Omental fat pad (tissue), 3 donors: ENCODE measurements at regions not wholly inside any gene's neighbourhood (a gene's known extent, or its start where the extent isn't known, plus 50 kb on each side); places are given as distances from the start of the nearest gene placed in this dataset.

Experiments
- ATAC-seq: fragments of 150-250 bp; one replicate; pipeline ENCODE4 v1.9.1; 2016; ENCODE audit warnings: mild to moderate bottlenecking, moderate library complexity; ENCODE audit not compliant: low FRiP score
- DNase-seq: peaks from one replicate; pipeline ENCODE4 v3.0.0-alpha.2; 2019; ENCODE audit warnings: low spot score
- TF ChIP-seq, protein P1 (sequence below), 3 donors: fragments of 450-650 bp; IDR thresholded peaks; one replicate each; pipeline ENCODE4 v1.5.1; 2016 to 2017; ENCODE audit warnings: antibody characterized with exemption in 3 of 3, mild to moderate bottlenecking in 3 of 3, moderate library complexity in 2 of 3

DNA sequence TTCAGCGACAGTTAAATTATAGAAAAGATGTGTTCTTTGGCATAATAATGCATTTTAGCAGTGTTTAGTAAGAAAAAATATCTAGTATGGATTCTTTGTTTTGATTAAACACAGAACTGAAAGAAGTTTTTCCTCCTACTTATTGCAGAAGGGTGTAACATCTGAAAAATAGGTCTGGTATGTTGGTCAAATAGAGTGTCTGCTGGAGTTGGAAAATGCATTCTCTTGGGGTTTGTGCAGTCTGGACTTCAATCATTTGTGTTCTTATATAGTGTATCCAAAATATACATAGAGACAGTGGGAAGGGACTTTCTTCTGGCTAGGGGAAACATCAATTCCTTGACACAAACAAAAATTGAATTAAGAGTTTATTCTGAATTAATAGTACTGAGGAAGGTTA is 132.4 kb upstream of the MAN1A1 start:
- TF ChIP-seq, protein P1, sequence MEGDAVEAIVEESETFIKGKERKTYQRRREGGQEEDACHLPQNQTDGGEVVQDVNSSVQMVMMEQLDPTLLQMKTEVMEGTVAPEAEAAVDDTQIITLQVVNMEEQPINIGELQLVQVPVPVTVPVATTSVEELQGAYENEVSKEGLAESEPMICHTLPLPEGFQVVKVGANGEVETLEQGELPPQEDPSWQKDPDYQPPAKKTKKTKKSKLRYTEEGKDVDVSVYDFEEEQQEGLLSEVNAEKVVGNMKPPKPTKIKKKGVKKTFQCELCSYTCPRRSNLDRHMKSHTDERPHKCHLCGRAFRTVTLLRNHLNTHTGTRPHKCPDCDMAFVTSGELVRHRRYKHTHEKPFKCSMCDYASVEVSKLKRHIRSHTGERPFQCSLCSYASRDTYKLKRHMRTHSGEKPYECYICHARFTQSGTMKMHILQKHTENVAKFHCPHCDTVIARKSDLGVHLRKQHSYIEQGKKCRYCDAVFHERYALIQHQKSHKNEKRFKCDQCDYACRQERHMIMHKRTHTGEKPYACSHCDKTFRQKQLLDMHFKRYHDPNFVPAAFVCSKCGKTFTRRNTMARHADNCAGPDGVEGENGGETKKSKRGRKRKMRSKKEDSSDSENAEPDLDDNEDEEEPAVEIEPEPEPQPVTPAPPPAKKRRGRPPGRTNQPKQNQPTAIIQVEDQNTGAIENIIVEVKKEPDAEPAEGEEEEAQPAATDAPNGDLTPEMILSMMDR (IDR thresholded peaks at IDR 0.05): no peak
- DNase-seq: no peak
- no peak for ATAC-seq

GRCh38 chr6:119480961-119481497 is 131.5 kb upstream of the MAN1A1 start:
- DNase-seq (no peak), ATAC-seq (no peak)
- TF ChIP-seq, protein P1 (IDR thresholded peaks at IDR 0.05): no peak

DNA sequence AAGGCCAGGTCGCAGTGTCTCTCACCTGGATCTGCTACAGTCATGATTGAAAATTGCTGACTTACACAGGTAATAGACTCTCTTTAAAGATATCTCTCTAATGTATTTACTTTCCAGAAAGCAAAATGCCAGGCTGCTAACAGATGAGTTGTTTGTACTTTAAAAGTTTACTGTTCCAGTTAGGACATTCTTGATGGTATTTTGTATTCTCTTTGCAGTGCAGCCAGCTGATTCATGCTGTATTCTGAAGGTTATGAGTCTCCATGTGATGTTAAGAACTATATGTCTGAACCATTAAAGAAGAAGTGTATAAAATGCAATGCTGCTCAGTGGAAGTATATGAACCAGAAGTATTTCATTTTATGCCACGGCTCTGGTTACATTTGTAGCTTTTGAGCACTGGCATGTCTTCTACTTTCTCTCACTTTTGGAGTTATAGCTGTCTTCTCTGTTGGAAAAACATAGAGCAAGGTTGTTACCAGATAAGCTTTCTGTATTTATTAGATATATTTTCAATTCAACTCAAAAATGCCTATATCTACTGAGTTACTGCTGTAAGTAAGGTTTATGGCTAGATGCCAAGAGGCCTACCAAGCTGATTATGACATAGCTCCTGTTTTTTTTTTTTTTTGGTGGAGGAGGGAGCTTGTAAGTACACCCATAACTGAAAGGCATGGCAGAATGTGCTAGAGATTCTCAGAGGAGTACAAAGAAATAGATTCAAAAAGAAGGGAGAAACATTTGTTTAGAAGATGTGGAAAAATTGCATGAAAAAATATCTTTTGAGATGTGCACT is 130.5 kb upstream of the MAN1A1 start:
- DNase-seq (no peak), ATAC-seq (no peak)
- TF ChIP-seq, protein P1 (IDR thresholded peaks at IDR 0.05): no peak

- ATAC-seq (no peak), DNase-seq (no peak)
- TF ChIP-seq, protein P1 (IDR thresholded peaks at IDR 0.05): no peak
Measured at GRCh38 chr6:119476554-119476953, 127.0 kb upstream of the MAN1A1 start.

GRCh38 chr6:119476024-119476423 is 126.5 kb upstream of the MAN1A1 start:
- no peak for DNase-seq
- ATAC-seq: no peak
- TF ChIP-seq, protein P1 (IDR thresholded peaks at IDR 0.05): no peak

DNA sequence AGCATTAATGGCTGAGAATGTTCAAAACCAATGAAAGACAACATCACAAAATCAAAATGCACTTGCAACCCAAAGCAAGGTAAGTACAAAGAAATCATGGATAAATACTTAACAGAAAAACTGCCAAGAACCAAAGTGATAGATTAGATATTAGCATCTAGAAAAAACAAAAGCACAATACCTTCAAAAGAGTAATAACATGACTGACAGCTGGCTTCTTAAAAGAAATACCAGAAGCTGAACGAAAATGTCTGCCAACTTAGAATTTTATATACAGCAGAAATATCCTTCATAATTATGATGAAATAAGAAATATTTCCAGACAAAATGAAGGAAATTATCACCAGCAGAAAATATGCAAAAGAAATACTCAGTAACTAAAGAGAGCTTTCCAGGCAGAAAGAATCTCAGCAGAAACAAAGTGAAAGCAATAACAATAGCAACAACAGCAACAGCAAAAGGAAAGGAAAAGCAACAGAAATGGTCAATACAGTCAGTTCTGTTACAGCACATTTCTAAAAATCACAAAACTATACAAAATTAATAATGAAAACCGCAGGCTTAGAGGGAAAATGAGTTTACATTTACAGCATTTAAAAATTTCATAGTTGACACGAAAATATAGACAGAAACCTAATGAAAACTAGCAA is 121.5 kb upstream of the MAN1A1 start:
- ATAC-seq (no peak), DNase-seq (no peak)
- TF ChIP-seq, protein P1 (IDR thresholded peaks at IDR 0.05): no peak
